GM21526 (cell line): ENCODE measurements at regions not wholly inside any gene's neighbourhood (a gene's known extent, or its start where the extent isn't known, plus 50 kb on each side); places are given as distances from the start of the nearest gene placed in this dataset.

Experiments
- ATAC-seq: cut with Tn5 transposase; IDR thresholded peaks from one replicate; pipeline ENCODE4 v1.9.1; 2021; ENCODE audit warnings: moderate library complexity; ENCODE audit not compliant: unreplicated experiment, low FRiP score

- no peak for ATAC-seq
These were observed 681.2 kb downstream of the EPHA4 start for GRCh38 chr2:220890931-220891330.

DNA sequence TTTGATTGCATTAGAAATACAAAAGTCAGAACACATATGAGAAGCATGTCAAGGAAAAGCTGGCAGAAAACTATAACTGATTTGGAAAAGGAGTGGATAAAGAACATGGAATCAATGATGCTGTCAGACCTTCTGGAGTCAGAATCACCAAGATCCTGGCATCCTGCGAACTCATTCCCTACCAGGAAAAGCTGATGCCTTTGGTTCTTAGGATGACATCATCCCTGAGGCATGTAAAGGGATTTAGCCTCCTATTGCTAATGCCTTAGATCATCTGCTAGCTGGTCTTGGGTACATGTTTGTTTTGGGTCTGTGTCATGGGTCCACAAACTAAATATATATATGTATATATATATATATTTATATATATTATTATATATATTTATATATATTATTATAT is 680.7 kb downstream of the EPHA4 start:
- no peak for ATAC-seq

DNA sequence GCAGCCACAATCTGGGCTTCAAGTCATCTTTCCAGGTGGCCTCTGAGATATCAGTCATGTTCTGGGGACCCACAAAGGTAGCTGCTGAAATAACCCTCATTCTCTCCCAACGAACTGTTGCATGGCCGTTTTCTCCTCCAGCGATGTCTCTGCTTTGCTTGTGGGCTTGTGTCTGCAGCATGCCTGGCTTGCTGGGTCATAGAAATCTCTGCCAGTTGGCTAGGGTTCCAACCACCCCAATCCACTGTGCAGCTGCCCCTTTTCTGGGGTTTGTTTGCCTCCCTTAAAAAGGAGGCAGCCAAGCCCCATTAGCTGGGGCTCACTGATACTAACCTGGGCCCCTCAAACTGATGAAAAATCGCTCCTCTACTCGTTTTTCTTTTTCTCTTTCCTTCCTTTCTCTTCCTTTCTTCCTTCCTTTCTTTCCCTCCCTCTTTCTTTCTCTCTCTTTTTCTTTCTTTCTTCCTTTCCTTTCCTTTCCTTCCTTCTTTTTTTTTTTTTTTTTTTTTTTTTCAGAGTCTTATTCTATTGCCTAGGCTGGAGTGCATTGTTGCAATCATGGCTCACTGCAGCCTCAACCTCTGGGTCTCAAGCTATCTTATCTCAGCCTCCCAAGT is 680.0 kb downstream of the EPHA4 start:
- ATAC-seq = no peak

- no peak for ATAC-seq
These were observed 678.7 kb downstream of the EPHA4 start for GRCh38 chr2:220893411-220893810.

DNA sequence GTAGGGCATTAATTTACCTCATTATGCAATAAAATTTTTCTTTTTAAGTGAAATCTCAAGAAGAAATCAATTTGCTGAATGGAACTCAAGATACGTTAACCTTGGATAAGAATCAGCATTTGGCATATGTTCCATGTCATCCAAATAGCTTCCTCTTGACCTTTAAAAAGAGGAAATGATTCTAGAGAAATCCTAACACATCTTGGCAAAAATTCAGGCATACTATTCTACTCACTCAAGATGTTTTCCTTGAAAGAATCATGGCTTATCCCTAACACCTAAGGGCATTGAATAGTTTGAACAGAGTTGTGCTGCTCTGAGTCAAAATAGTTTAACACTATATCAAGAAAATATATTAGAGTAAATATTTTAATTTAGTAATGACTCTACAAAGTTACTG is 678.0 kb downstream of the EPHA4 start:
- no peak for ATAC-seq

- no peak for ATAC-seq
These were observed 672.6 kb downstream of the EPHA4 start for GRCh38 chr2:220899492-220899891.

DNA sequence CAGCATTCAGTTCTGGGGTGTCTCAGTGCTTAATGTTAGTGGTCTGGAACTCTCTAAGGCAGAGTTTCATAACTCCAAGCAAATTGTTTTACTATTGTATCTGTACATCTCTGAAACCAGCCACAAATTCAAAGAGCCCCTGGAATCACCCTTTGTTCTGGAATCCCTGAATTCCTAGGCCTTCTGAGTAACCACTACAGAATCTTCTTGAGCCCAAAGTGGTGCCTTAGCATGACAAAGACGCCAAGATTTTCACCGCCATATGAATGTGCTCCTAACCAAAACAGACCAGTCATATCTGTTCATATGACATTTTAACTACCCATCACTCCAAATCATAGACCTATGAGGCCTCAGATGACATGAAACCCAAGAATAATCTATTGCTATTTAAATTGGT is 668.1 kb downstream of the EPHA4 start:
- ATAC-seq = no peak

DNA sequence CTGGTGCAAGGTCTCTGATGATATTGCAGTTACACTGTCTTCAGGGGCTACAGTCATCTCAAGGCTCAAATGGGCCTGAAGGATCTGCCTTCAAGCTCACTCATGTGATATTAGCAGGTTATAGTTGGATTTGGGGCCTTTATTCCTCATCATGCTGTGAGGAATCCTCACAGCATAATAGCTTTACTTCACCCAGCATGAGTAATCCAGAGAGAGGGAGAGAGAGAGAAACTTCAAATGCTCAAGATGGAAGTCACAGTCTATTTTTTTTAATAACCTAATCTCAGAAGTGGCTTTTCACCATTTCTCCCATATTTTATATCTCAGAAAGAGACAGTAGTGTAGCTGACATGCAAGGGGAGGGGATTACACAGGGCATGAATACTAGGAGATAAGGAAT is 658.7 kb downstream of the EPHA4 start:
- no peak for ATAC-seq

DNA sequence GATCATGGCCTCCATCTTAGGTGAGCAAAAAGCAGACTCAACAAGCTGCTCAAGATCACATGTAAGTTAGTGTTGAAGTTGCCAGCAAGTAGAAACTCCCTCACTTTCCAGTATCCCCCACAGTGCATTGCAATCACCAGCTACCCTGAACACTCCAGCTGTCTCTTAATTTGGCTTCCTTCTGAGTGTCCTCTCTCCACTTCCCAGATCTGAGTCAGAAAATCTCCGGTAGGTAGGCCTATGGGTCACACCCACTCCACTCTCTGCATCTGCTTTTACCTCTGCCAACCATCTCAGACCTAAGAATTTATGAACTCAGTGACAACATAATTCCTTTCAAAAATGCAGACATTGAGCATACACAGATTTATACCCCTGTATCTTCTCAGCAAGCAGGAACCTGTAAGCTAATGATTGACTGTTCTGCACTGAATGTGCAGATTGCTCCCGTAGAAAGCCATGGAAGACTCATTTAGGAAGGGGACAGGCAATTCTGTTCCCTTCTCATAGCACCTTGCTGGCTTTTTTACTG is 656.9 kb downstream of the EPHA4 start:
- no peak for ATAC-seq

DNA sequence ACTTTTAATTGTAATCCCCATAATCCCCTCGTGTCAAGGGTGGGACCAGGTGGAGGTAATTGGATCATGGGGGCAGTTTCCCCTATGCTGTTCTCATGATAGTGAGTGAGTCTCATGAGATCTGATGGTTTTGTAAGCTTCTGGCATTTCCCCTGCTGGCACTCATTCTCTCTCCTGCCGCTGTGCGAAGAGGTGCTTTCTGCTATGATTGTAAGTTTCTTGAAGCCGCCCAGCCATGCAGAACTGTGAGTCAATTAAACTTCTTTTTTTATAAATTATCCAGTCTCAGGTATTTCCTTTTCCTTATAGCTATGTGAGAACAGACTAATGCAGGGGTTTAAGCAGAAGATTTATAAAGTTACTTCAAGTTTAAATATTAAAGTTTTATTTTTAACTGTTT is 655.2 kb downstream of the EPHA4 start:
- no peak for ATAC-seq

DNA sequence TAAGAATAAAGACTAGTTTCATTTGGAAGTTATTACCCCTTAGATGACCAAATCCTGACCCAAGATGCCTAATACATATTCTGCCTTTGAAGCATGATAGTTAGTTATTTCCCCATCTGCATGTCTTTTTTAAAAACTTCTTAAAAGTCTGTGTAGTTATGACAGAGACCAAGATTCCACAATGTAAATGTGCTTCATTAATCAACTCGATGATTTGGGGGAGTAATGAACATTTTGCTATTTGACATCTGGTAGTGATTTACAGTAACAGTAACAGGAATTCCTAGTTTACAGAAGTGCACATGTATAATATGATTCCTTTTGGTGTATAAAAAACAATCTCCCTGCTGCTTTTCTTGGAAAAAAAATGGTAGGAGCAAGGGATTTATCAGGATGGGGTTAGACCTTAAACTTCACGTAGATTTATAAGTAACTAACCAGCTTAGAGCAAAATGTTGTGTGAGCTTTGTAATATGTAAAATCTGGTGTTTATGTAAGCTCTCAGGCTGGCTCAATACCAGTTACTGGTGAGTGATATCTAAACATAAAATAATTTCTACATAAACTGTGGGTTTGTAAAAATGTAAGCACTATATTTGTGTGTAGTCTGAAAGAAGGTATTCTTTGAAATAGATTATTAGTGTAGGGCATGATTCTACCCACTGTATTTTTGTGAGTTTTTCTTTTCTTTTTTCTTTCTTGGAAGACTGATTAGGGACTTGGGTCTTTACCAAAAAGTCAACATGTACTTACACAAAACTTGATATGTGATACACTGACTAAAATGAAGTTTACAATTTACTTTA is 641.6 kb downstream of the EPHA4 start:
- ATAC-seq = no peak

GRCh38 chr2:220931491-220931890 is 640.6 kb downstream of the EPHA4 start:
- ATAC-seq = no peak

DNA sequence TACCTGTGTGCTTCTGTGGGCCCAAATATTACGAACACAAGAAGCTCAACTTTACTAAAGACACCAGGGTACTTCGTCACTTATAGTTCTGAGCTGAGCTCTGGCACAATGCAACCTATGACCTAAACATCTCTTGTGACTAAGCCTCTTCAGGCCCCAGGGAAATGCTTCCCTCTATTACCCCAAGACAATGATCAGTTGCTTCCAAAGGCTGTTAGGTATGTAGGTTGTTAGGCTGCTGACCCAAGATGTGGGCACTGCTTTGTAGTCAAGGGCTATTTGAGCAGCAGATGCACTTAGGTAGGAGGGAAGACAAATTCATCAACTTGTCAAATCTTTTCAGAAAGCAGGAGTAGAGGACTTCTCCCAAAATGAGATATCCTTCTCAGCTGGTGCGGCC is 640.1 kb downstream of the EPHA4 start:
- ATAC-seq = no peak

GRCh38 chr2:220935789-220936321 is 636.2 kb downstream of the EPHA4 start:
- ATAC-seq = no peak

GRCh38 chr2:220936641-220937197 is 635.4 kb downstream of the EPHA4 start:
- no peak for ATAC-seq

DNA sequence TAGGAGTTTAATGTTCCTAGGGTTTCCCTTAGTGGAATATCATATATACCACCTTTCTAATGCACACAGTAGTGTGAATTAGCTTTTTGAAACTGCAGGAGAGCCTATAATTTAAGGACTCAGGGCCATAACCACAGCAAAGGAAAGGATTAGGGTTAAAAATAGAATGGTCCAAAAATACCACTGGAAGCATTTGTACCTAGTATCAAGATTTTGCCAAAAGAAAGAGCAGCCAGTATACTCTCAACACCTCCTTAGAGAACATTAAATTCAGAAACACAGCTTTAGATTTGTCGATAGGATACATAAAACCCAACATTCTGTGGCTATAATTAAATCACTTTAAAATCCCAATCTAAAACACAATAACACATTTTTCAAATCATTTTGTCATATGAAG is 634.9 kb downstream of the EPHA4 start:
- ATAC-seq = no peak

DNA sequence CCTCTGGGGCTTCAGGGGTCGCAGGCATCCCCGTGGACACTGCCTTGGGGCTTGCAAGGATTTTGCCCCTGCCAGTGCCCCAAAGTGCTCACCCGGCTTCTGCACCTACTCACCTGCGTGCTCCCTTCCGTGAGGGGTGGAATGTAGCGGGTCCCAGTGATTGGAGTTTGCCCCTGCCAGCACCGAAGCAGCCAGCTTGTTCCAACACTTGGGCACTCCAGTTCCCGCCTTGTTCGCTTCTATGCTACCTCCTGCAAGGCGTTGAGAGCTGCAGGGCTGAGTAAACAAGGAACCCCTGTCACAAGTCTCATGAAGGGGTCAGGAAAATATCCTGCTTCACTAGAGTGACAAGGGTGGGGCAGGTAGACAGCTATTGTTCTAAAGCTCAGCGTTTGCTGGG is 631.5 kb downstream of the EPHA4 start:
- ATAC-seq = no peak

DNA sequence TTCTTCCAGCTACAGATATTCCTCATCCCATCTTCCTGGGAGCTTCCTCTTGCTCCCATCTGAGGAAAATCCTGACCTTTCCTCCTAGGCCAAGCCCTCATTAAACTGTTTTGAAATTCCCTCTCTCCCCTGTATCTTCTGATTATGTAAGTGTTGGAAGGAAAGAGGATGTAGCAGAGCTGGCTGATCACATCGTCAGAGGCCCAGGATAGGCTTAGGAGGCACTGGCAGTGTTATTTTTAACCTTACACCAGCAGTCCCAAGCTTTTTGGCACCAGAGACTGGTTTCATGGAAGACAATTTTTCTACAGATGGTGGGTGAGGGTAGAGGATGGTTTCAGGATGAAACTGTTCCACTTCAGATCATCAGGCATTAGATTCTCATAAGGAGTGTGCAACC is 630.4 kb downstream of the EPHA4 start:
- ATAC-seq = no peak

GRCh38 chr2:220946552-220946951 is 625.6 kb downstream of the EPHA4 start:
- no peak for ATAC-seq

- no peak for ATAC-seq
These were observed 623.5 kb downstream of the EPHA4 start for GRCh38 chr2:220948579-220948978.

DNA sequence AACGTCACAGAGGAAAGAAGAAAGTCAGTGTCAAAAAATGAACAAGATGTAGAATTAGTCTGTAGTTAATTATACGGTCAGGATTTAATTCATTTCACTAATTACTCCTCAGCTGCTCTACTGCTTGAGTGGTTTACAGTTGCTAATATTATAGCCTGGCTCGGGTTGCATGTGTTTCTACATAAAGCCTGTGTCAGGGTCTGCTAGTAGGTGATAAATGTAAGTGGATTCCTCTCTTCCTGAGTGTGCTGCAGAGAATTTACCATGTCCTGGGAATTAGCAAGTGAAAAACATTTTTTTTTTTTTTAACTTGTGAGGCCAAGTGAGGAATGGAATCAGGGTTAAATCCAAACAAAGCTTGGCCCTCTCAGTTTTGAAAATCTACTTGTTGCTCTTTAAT is 622.6 kb downstream of the EPHA4 start:
- no peak for ATAC-seq

DNA sequence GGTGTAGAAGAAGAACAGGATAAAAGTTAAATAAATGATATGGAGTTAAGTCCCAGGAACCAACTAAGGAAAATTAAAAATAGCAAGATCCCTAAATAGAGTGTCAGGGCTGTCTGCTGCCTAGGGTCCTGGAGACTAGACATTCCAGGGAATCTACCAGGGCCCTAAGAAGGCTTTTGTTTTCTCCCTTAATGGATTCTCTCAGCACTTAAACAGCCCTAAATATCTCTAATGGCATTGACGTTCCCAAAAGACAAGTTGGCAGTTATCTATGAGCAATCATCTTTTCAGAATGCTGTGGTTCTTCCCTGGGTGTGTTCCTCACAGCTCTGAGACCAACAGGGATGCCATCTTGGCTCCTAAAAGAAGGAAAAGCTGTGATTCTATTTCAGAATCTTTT is 616.3 kb downstream of the EPHA4 start:
- ATAC-seq = no peak
